DND-41 (cell line): ENCODE measurements at regions not wholly inside any gene's neighbourhood (a gene's known extent, or its start where the extent isn't known, plus 50 kb on each side); places are given as distances from the start of the nearest gene placed in this dataset.

Source experiments
- ATAC-seq: fragments of 200-7000 bp; cut with Tn5 transposase; 3 replicates; pipeline ENCODE4 v1.9.1; 2021; ENCODE audit warnings: low read depth; ENCODE audit not compliant: insufficient read depth
- DNase-seq: peaks from one replicate; pipeline ENCODE4 v3.0.0-alpha.2; 2020
- H2AFZ ChIP-seq: 2 replicates; pipeline ENCODE4 v1.6.0; 2012; ENCODE audit warnings: low read depth, low read length
- H3K27ac ChIP-seq: 2 replicates; pipeline ENCODE4 v1.5.1; 2012; ENCODE audit warnings: low read length, inconsistent platforms
- H3K27me3 ChIP-seq: fragments of 200-600 bp; sonication (generic); 2 replicates; pipeline ENCODE4 v1.6.0; 2012; ENCODE audit warnings: low read length, mild to moderate bottlenecking, inconsistent platforms; ENCODE audit not compliant: insufficient read depth, poor library complexity
- H3K36me3 ChIP-seq: 2 replicates; pipeline ENCODE4 v1.5.1; 2012; ENCODE audit warnings: low read length, inconsistent platforms; ENCODE audit not compliant: insufficient read depth
- H3K4me1 ChIP-seq: 2 replicates; pipeline ENCODE4 v1.5.1; 2012; ENCODE audit warnings: mild to moderate bottlenecking, low read length; ENCODE audit not compliant: insufficient read depth
- H3K4me2 ChIP-seq: 2 replicates; pipeline ENCODE4 v1.6.0; 2012; ENCODE audit warnings: mild to moderate bottlenecking, moderate library complexity, low read length, inconsistent platforms; ENCODE audit not compliant: insufficient read depth
- H3K4me3 ChIP-seq, 2 experiments: fragments of 200-600 bp in 1 of 2; shearing (Covaris generic) in 1 of 2; 2 replicates each; pipeline ENCODE4 v1.5.1; 2012 to 2016; ENCODE audit warnings: inconsistent platforms in 2 of 2, low read length in 2 of 2, mild to moderate bottlenecking in 2 of 2, low read depth in 1 of 2, moderate library complexity in 1 of 2
- H3K79me2 ChIP-seq: 2 replicates; pipeline ENCODE4 v1.6.0; 2012; ENCODE audit warnings: low read length, inconsistent platforms; ENCODE audit not compliant: insufficient read depth
- H3K9ac ChIP-seq: 2 replicates; pipeline ENCODE4 v1.6.0; 2012; ENCODE audit warnings: low read depth, mild to moderate bottlenecking, inconsistent platforms, low read length, moderate library complexity
- H3K9me3 ChIP-seq: 2 replicates; pipeline ENCODE4 v1.5.1; 2012; ENCODE audit warnings: low read length, moderate library complexity, mild to moderate bottlenecking, inconsistent platforms; ENCODE audit not compliant: insufficient read depth, severe bottlenecking
- H4K20me1 ChIP-seq: 2 replicates; pipeline ENCODE4 v1.6.0; 2012; ENCODE audit warnings: low read length; ENCODE audit not compliant: insufficient read depth
- EZH2 ChIP-seq: IDR thresholded peaks from 3 replicates; pipeline ENCODE4 v1.6.1; 2012; ENCODE audit warnings: borderline replicate concordance, low read depth, mild to moderate bottlenecking, moderate library complexity, low read length, inconsistent platforms; ENCODE audit not compliant: severe bottlenecking
- TF ChIP-seq, protein P1 (sequence below): IDR thresholded peaks from 2 replicates; pipeline ENCODE4 v1.5.1; 2012; ENCODE audit warnings: borderline replicate concordance, low read length, moderate library complexity, mild to moderate bottlenecking; ENCODE audit not compliant: poor library complexity, severe bottlenecking; ENCODE audit errors: extremely low read depth

DNA sequence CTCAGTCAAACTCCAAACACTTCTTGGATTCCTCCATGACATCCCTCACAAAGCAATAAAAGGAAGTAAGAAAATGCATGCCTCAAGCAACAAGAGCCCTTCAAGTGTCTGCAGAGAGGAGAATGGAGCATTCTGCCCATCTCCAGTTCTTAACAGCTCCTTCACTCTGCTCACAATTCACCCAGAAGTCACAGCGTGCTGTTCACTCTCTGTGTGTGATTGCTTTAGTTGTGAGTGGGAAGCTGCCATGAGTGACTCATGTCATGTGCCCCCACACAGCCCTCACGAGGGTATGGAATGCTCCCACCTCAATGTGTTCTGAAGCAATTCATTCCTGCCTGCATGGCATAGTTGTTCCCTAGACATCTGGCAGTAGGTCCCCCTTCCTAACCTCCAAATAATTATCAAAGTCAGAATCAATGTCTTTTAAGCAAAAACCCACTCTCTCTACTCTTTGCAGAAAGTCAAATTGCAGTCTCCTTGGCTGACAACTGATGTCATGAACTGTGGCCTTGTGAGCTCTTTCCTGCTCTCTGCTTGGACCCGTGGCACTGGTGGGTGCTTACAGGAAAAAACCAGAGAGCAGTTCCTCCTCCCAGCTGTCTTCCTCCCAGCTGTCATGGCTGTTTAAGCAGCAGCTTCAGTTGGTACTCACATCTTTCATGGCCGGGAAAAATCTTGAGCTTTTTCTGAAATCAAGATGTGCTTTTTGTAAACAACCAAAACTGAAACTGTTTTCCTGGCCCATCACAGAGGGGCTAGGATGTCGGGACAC lies 112.1 kb upstream of the SPON1 start:
- Histone ChIP-seq H3K4me3 (no peak overlapping the region), H3K4me2 (no peak overlapping the region), H2AFZ (no peak overlapping the region), H3K36me3 (no peaks in the 10 kb centered on the region), H3K79me2 (no peaks in the 10 kb centered on the region), H3K4me1 (no peaks in the 10 kb centered on the region), H3K27me3 (peaks cover 15% of the 10 kb centered on the region), H3K9ac (no peak overlapping the region), H4K20me1 (no peaks in the 10 kb centered on the region), H3K9me3 (no peaks in the 10 kb centered on the region), H3K27ac (no peak overlapping the region)
- TF ChIP-seq EZH2: no peak
- TF ChIP-seq, protein P1, sequence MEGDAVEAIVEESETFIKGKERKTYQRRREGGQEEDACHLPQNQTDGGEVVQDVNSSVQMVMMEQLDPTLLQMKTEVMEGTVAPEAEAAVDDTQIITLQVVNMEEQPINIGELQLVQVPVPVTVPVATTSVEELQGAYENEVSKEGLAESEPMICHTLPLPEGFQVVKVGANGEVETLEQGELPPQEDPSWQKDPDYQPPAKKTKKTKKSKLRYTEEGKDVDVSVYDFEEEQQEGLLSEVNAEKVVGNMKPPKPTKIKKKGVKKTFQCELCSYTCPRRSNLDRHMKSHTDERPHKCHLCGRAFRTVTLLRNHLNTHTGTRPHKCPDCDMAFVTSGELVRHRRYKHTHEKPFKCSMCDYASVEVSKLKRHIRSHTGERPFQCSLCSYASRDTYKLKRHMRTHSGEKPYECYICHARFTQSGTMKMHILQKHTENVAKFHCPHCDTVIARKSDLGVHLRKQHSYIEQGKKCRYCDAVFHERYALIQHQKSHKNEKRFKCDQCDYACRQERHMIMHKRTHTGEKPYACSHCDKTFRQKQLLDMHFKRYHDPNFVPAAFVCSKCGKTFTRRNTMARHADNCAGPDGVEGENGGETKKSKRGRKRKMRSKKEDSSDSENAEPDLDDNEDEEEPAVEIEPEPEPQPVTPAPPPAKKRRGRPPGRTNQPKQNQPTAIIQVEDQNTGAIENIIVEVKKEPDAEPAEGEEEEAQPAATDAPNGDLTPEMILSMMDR: no peak
- ATAC-seq (no peak), DNase-seq (no peak)

DNA sequence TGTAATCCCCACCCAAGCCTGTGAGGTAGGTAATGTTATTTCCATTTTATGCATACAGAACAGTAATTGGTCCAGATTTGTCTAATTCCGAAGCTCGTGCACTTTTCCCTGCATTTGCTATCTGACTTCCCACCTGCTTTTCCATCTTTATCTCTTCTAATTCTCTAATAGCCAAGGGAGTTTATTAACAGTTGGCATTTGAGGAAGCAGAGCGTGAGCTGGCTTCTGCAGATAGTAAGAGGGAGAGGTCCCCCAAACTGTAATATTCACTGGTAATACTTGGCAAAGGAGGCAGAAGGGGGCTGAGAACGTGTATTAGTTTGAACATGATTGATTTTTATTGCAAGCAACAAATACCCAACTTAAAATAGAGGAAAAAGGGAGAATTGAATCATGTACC lies 110.8 kb upstream of the SPON1 start:
- no peaks in the 10 kb centered on the region for H3K79me2 ChIP-seq
- ATAC-seq (no peak), DNase-seq (no peak)
- no peak overlapping the region for H2AFZ ChIP-seq
- H3K27ac ChIP-seq: no peak overlapping the region
- no peak overlapping the region for H3K9ac ChIP-seq
- no peak for TF ChIP-seq EZH2
- TF ChIP-seq, protein P1: no peak
- no peak overlapping the region for H3K4me2 ChIP-seq
- H3K9me3 ChIP-seq: no peaks in the 10 kb centered on the region
- H3K4me1 ChIP-seq: no peaks in the 10 kb centered on the region
- no peak overlapping the region for H3K4me3 ChIP-seq
- H3K27me3 ChIP-seq: peaks cover 15% of the 10 kb centered on the region
- no peaks in the 10 kb centered on the region for H3K36me3 ChIP-seq
- no peaks in the 10 kb centered on the region for H4K20me1 ChIP-seq

DNA sequence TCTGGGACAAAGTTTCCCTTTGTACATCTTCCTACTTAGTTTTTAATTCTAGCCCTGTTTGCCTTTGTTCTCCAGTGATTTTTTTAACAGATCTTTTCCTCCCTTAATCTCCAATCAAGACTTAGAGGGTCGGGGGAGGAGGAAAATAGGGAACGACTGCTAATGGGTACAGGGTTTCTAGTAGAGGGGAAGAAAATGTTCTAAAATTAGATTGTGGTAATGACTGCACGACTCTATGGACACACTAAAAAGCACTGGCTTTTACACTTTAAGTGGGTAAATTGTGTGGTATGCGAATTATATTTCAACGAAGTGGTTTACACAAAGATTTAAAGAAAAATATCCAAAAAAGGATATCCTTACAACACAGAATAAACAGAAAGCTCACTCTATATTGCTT lies 110.0 kb upstream of the SPON1 start:
- H4K20me1 ChIP-seq: no peaks in the 10 kb centered on the region
- H3K4me2 ChIP-seq: no peak overlapping the region
- no peak overlapping the region for H2AFZ ChIP-seq
- no peaks in the 10 kb centered on the region for H3K36me3 ChIP-seq
- H3K27me3 ChIP-seq: peaks cover 15% of the 10 kb centered on the region
- no peak overlapping the region for H3K9ac ChIP-seq
- no peak for ATAC-seq
- no peaks in the 10 kb centered on the region for H3K79me2 ChIP-seq
- H3K27ac ChIP-seq: no peak overlapping the region
- DNase-seq: no peak
- no peak for TF ChIP-seq EZH2
- TF ChIP-seq, protein P1: no peak
- H3K4me3 ChIP-seq: no peak overlapping the region
- H3K4me1 ChIP-seq: no peaks in the 10 kb centered on the region
- no peaks in the 10 kb centered on the region for H3K9me3 ChIP-seq

DNA sequence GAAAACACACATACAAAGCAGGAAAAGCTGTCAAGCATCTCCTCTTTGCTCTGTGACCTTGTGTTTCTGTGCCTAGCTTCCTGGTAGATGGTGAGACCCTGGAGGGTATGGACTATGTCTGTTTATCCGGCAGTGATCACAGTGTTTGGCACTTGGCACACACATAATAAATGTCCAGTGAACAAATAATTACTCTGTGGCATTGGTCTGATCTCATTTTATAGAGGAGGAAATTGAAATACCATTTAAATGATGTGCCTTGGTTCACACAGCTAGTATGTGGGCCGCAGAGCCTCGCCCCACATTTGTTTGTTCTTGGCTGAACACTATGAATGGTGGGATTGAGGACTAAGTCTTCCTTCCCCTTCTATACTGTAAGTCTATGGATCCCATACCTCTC lies 104.7 kb upstream of the SPON1 start:
- ATAC-seq (no peak), DNase-seq (no peak)
- no peak overlapping the region for H3K9ac ChIP-seq
- TF ChIP-seq, protein P1: no peak
- TF ChIP-seq EZH2: no peak
- H3K27ac ChIP-seq: no peak overlapping the region
- no peak overlapping the region for H2AFZ ChIP-seq
- H3K9me3 ChIP-seq: no peaks in the 10 kb centered on the region
- H3K4me3 ChIP-seq: no peak overlapping the region
- peaks cover 4% of the 10 kb centered on the region for H3K27me3 ChIP-seq
- no peak overlapping the region for H3K4me2 ChIP-seq
- H3K4me1 ChIP-seq: no peaks in the 10 kb centered on the region
- H3K79me2 ChIP-seq: no peaks in the 10 kb centered on the region
- H3K36me3 ChIP-seq: no peaks in the 10 kb centered on the region
- no peaks in the 10 kb centered on the region for H4K20me1 ChIP-seq
